Ovary (tissue), 3 donors: ENCODE measurements at regions not wholly inside any gene's neighbourhood (a gene's known extent, or its start where the extent isn't known, plus 50 kb on each side); places are given as distances from the start of the nearest gene placed in this dataset.

ENCODE experiments used
- EP300 ChIP-seq: sonication (generic); formaldehyde crosslinking; IDR thresholded peaks from one replicate; pipeline ENCODE4 v1.6.1; 2017; ENCODE audit warnings: antibody characterized with exemption
- POLR2A ChIP-seq: fragments of 450-650 bp; IDR thresholded peaks from one replicate; pipeline ENCODE4 v1.6.1; 2017; ENCODE audit warnings: antibody characterized with exemption, mild to moderate bottlenecking, moderate library complexity
- TF ChIP-seq, protein P1 (sequence below), 3 donors: fragments of 450-650 bp in 2 of 3; fragments of 200-600 bp in 1 of 3; IDR thresholded peaks; one replicate each; pipeline versions ENCODE4 v1.5.1 to v1.8.0; 2016 to 2022; ENCODE audit warnings: antibody characterized with exemption in 3 of 3, mild to moderate bottlenecking in 1 of 3
- donor health status: DM: no; HTN: no; CAD: no.

DNA sequence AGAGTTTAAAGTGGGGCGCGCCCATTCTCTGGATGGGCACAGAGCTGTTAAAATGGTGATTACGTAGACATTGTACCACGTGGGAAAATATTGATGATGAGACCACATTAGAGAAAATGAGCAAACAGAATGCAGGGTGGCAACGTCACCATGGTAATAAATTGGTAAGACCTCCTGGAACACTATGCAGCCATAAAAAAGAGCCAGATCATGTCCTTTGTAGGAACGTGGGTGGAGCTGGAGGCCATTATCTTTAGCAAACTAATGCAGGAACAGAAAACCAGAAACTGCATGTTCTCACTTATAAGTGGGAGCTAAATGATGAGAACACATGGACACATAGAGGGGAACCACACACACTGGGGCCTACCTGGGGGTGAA lies 53.5 kb upstream of the CLDN14 start:
- TF ChIP-seq, protein P1, sequence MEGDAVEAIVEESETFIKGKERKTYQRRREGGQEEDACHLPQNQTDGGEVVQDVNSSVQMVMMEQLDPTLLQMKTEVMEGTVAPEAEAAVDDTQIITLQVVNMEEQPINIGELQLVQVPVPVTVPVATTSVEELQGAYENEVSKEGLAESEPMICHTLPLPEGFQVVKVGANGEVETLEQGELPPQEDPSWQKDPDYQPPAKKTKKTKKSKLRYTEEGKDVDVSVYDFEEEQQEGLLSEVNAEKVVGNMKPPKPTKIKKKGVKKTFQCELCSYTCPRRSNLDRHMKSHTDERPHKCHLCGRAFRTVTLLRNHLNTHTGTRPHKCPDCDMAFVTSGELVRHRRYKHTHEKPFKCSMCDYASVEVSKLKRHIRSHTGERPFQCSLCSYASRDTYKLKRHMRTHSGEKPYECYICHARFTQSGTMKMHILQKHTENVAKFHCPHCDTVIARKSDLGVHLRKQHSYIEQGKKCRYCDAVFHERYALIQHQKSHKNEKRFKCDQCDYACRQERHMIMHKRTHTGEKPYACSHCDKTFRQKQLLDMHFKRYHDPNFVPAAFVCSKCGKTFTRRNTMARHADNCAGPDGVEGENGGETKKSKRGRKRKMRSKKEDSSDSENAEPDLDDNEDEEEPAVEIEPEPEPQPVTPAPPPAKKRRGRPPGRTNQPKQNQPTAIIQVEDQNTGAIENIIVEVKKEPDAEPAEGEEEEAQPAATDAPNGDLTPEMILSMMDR (IDR thresholded peaks at IDR 0.05) = no peak
- TF ChIP-seq POLR2A (no peak), EP300 (no peak)
